GM10248 (cell line): ENCODE measurements at regions not wholly inside any gene's neighbourhood (a gene's known extent, or its start where the extent isn't known, plus 50 kb on each side); places are given as distances from the start of the nearest gene placed in this dataset.
A peak's percentile ranks its signal among the peaks of the same experiment; 100 is the strongest.

Experiments used
- CTCF ChIA-PET: fragments of 300-600 bp; sonication (Branson Sonifier 250); formaldehyde crosslinking; extraction: SDS; loops from one replicate; lab custom pipeline; 2021; ENCODE audit warnings: antibody characterized with exemption; lab: Yijun Ruan, JAX
- POLR2A ChIA-PET: fragments of 350-650 bp; sonication (Branson Sonifier 250); formaldehyde crosslinking; extraction: SDS; loops from one replicate; lab custom pipeline; 2020; ENCODE audit warnings: antibody characterized with exemption; lab: Yijun Ruan, JAX
- DNase-seq: peaks from one replicate; pipeline ENCODE4 v3.0.0; 2012; ENCODE audit errors: extremely low spot score
- TF ChIP-seq, protein P1 (sequence below): IDR thresholded peaks from 2 replicates; pipeline ENCODE4 v1.5.1; 2012; ENCODE audit warnings: mild to moderate bottlenecking, low read depth; ENCODE audit errors: extremely low read depth, missing control alignments, control extremely low read depth

DNA sequence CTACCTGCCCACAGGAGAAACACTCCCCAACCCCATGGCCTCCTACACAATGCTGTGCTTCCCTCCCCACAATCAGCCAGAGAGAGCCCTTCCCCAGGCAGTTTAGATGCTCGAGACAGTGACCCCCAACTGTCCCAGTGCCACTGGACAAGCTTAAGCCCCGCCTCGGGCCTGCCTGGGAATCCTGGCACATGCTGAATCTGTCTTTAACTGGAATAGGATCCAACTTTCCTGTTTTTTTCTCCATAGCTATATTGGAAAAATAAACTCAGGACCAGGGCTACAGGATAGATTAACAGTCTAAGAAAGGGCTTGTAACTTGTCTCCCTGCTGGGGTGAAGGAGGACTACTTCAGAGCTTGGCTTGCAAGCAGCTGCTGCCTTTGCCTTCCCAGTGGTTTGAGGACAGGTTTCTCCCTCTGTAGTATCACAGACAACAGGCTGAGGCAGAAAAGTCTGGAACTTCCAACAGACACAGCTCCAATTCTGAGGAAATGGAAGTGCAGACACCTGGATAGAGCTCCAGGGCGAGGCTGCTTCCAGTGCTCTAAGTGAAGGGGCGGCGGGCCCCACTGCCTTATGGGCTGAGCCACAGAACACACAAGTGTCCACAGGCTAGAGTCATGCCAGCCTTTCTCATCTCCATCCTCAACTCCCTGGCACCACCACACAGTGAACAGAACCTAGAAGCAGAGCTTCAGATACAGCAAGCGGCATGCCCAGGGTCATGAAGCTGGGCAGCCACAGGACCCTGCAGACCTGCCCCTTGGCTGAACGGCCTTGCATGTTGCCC, 228.3 kb downstream of the TUBA3C start:
- peak; percentile 2 for DNase-seq
- TF ChIP-seq, protein P1, sequence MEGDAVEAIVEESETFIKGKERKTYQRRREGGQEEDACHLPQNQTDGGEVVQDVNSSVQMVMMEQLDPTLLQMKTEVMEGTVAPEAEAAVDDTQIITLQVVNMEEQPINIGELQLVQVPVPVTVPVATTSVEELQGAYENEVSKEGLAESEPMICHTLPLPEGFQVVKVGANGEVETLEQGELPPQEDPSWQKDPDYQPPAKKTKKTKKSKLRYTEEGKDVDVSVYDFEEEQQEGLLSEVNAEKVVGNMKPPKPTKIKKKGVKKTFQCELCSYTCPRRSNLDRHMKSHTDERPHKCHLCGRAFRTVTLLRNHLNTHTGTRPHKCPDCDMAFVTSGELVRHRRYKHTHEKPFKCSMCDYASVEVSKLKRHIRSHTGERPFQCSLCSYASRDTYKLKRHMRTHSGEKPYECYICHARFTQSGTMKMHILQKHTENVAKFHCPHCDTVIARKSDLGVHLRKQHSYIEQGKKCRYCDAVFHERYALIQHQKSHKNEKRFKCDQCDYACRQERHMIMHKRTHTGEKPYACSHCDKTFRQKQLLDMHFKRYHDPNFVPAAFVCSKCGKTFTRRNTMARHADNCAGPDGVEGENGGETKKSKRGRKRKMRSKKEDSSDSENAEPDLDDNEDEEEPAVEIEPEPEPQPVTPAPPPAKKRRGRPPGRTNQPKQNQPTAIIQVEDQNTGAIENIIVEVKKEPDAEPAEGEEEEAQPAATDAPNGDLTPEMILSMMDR, result no peak
- ChIA-PET POLR2A (no interaction called here), CTCF (interaction anchor here (1.4 kb wide), 1 partner anchor 10 kb away, joined by 5 read pairs; no protein-coding TSS in a partner anchor)

- POLR2A ChIA-PET, result no interaction called here
- CTCF ChIA-PET, result interaction anchor here (1.4 kb wide), 1 partner anchor 11 kb away, joined by 5 read pairs; no protein-coding TSS in a partner anchor
Measured at GRCh38 chr13:18952225-18953016, 229.2 kb downstream of the TUBA3C start.

GRCh38 chr13:18951412-18951811, 230.2 kb downstream of the TUBA3C start:
- CTCF ChIA-PET, result no interaction called here
- DNase-seq, result no peak
- TF ChIP-seq, protein P1, result no peak
- POLR2A ChIA-PET, result no interaction called here

More at GRCh38 chr13:18952225-18953016, 229.2 kb downstream of the TUBA3C start:
- peak; percentile 10 for DNase-seq
- TF ChIP-seq, protein P1, result no peak

DNA sequence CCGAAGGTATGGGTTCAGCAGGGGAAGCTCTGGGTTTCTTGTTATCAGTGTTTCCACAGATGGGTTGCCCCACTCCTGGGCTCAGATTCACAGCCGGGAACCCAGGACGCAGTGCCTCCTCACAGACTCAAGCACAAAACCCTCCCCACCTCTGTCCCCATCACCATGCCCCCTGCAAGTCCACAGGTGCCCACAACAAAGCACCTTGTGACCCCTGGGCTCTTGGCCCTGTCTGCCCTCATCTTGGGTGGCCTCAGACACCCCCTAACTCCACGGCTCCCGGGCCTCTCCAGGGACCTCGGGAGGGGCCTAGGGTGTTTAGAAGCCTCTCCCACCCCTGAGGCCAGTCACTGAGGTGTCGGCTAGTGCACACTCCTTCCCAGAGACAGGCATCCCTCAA, 231.7 kb downstream of the TUBA3C start:
- TF ChIP-seq, protein P1, result no peak
- DNase-seq, result peak; percentile 13
- ChIA-PET POLR2A (no interaction called here), CTCF (no interaction called here)

DNA sequence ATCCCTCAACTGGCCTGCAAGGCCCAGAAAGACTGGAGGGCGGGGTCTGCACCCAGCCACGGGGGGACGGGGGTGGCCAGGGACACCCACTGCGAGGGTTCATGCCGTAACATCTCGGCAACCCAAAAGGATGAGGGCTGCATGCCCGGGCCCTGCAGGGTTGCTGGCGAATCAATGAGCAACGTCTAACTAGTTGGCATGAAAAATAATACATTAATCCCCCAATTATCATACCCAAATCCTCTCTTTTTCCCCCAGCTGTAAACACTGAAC, 232.2 kb downstream of the TUBA3C start:
- TF ChIP-seq, protein P1, result no peak
- POLR2A ChIA-PET, result no interaction called here
- CTCF ChIA-PET, result no interaction called here
- peak; percentile 6 for DNase-seq

DNA sequence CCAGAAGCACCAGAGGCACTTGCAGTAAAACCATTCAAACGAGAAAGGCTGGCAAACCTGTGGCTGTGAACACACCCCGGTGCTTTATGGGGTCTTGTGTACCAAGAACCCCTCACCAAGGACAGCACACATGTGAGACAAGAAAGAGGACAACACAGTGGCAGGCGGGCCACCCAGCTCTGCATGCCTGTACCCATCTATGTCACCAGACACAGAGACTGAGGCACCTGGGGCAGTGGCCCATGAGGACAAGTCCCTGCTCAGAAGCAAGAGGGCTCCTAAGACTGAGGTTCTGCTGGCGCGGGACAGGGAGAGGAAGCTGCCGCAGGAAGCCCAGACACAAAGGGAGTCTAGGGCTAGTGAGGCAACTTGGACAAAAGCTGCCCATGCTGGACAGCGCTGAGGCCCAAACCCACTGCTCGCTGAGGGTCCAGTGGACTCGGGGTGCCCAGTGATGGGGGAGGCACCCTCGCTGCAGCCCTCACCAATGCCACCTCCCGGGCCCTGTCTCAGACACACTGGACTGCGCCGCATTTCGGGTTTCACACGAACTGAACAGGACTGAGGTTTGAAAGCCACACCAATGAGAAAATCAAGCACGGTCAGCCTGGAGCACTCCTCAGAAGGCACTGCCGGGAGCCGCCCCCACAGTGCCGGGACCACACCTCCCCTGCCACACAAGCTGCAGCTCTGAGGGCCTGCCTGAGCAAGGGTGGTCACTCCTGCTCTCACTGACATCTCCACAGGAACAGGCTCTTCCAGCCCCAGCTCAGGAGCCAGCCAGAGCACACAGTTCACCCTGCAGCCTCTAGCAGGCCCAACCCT, 232.7 kb downstream of the TUBA3C start:
- DNase-seq, result peak; percentile 10
- TF ChIP-seq, protein P1, result no peak
- POLR2A ChIA-PET, result no interaction called here
- CTCF ChIA-PET, result no interaction called here
